ENCODE measurements at regions not wholly inside any gene's neighbourhood (a gene's known extent, or its start where the extent isn't known, plus 50 kb on each side); places are given as distances from the start of the nearest gene placed in this dataset.

GRCh38 chr21:15204140-15204969 is 139.6 kb upstream of the NRIP1 start:
- TF ChIP-seq CTCF (conservative IDR thresholded peaks at IDR 0.05) (no peak), ZFX (IDR thresholded peaks at IDR 0.05) (no peak)

Measured in C4-2B (cell line).